ENCODE measurements at regions not wholly inside any gene's neighbourhood (a gene's known extent, or its start where the extent isn't known, plus 50 kb on each side); places are given as distances from the start of the nearest gene placed in this dataset.
"Not testable (repeated sequence)": the region's sequence is repeated elsewhere in the genome, so short reads cannot be mapped to it uniquely, and the experiment has no call there.

GRCh38 chr15:91357486-91357885, 257.4 kb downstream of the SV2B start:
- no peaks in the 10 kb centered on the region for H3K36me3 ChIP-seq (ENCODE audit: control insufficient read depth in 2 of 2, extremely low read depth in 1 of 2, insufficient read depth in 2 of 2, low read length in 2 of 2)
- no peak for DNase-seq (ENCODE audit: low read depth, low spot score)
- no peak overlapping the region for H3K9ac ChIP-seq (ENCODE audit: control insufficient read depth, extremely low read depth, insufficient read depth, low read length)
- H3K9me1 ChIP-seq (ENCODE audit: control insufficient read depth, extremely low read depth, insufficient read depth, low read length) = no peaks in the 10 kb centered on the region
- no peaks in the 10 kb centered on the region for H3K4me1 ChIP-seq (ENCODE audit: control insufficient read depth, extremely low read depth, insufficient read depth, low read length)
- no peak overlapping the region for H3K27ac ChIP-seq (ENCODE audit: control insufficient read depth, insufficient read depth, low read length)
- H3K4me3 ChIP-seq (ENCODE audit: control insufficient read depth in 2 of 3, extremely low read depth in 1 of 3, insufficient read depth in 2 of 3, low read depth in 1 of 3, low read length in 3 of 3) = no peak overlapping the region
- no peak for FAIRE-seq
- no peak for TF ChIP-seq CTCF (optimal IDR thresholded peaks at IDR 0.05 in 1 of 3, IDR thresholded peaks at IDR 0.05 in 1 of 3, conservative IDR thresholded peaks at IDR 0.05 in 1 of 3; ENCODE audit: extremely low read depth in 1 of 3, insufficient read depth in 2 of 3, low read length in 3 of 3)
- TF ChIP-seq EZH2 (IDR thresholded peaks at IDR 0.05; ENCODE audit: low read length) = no peak
- H3K79me2 ChIP-seq (ENCODE audit: control insufficient read depth, insufficient read depth, low read length) = no peaks in the 10 kb centered on the region
- dilution Hi-C loops (cut with MboI; ENCODE audit: extremely low pct_ligation_motif_present, low sequenced_read_pairs) = no loop called here
- H3K4me2 ChIP-seq (ENCODE audit: control insufficient read depth, extremely low read depth, insufficient read depth, low read depth, low read length) = no peak overlapping the region
- no peaks in the 10 kb centered on the region for H3K27me3 ChIP-seq (ENCODE audit: control insufficient read depth, extremely low read depth, insufficient read depth, low read length)
- no peak overlapping the region for H2AFZ ChIP-seq (ENCODE audit: control insufficient read depth, low read length)
- no peaks in the 10 kb centered on the region for H4K20me1 ChIP-seq (ENCODE audit: control insufficient read depth, extremely low read depth, insufficient read depth, low read length)
- H3K9me3 ChIP-seq (ENCODE audit: control insufficient read depth, low read depth, low read length) = no peaks in the 10 kb centered on the region

GRCh38 chr15:91358405-91358804, 258.3 kb downstream of the SV2B start:
- TF ChIP-seq EZH2 (IDR thresholded peaks at IDR 0.05; ENCODE audit: low read length) = no peak
- TF ChIP-seq CTCF (optimal IDR thresholded peaks at IDR 0.05 in 1 of 3, IDR thresholded peaks at IDR 0.05 in 1 of 3, conservative IDR thresholded peaks at IDR 0.05 in 1 of 3; ENCODE audit: extremely low read depth in 1 of 3, insufficient read depth in 2 of 3, low read length in 3 of 3) = no peak
- Histone ChIP-seq H3K9me3 (ENCODE audit: control insufficient read depth, low read depth, low read length) (no peaks in the 10 kb centered on the region), H3K9me1 (ENCODE audit: control insufficient read depth, extremely low read depth, insufficient read depth, low read length) (no peaks in the 10 kb centered on the region), H3K27me3 (ENCODE audit: control insufficient read depth, extremely low read depth, insufficient read depth, low read length) (no peaks in the 10 kb centered on the region), H3K4me2 (ENCODE audit: control insufficient read depth, extremely low read depth, insufficient read depth, low read depth, low read length) (no peak overlapping the region), H3K36me3 (ENCODE audit: control insufficient read depth in 2 of 2, extremely low read depth in 1 of 2, insufficient read depth in 2 of 2, low read length in 2 of 2) (no peaks in the 10 kb centered on the region), H2AFZ (ENCODE audit: control insufficient read depth, low read length) (no peak overlapping the region), H3K4me3 (ENCODE audit: control insufficient read depth in 2 of 3, extremely low read depth in 1 of 3, insufficient read depth in 2 of 3, low read depth in 1 of 3, low read length in 3 of 3) (no peak overlapping the region), H3K27ac (ENCODE audit: control insufficient read depth, insufficient read depth, low read length) (no peak overlapping the region), H4K20me1 (ENCODE audit: control insufficient read depth, extremely low read depth, insufficient read depth, low read length) (no peaks in the 10 kb centered on the region), H3K4me1 (ENCODE audit: control insufficient read depth, extremely low read depth, insufficient read depth, low read length) (no peaks in the 10 kb centered on the region), H3K9ac (ENCODE audit: control insufficient read depth, extremely low read depth, insufficient read depth, low read length) (no peak overlapping the region), H3K79me2 (ENCODE audit: control insufficient read depth, insufficient read depth, low read length) (no peaks in the 10 kb centered on the region)
- dilution Hi-C loops (cut with MboI; ENCODE audit: extremely low pct_ligation_motif_present, low sequenced_read_pairs) = no loop called here
- FAIRE-seq (no peak), DNase-seq (ENCODE audit: low read depth, low spot score) (no peak)

GRCh38 chr15:91361696-91362095, 261.6 kb downstream of the SV2B start:
- H3K27ac ChIP-seq (ENCODE audit: control insufficient read depth, insufficient read depth, low read length); DNase-seq (ENCODE audit: low read depth, low spot score); H2AFZ ChIP-seq (ENCODE audit: control insufficient read depth, low read length); FAIRE-seq; H3K9me3 ChIP-seq (ENCODE audit: control insufficient read depth, low read depth, low read length); H4K20me1 ChIP-seq (ENCODE audit: control insufficient read depth, extremely low read depth, insufficient read depth, low read length); H3K4me1 ChIP-seq (ENCODE audit: control insufficient read depth, extremely low read depth, insufficient read depth, low read length); H3K79me2 ChIP-seq (ENCODE audit: control insufficient read depth, insufficient read depth, low read length); dilution Hi-C loops (cut with MboI; ENCODE audit: extremely low pct_ligation_motif_present, low sequenced_read_pairs); H3K4me2 ChIP-seq (ENCODE audit: control insufficient read depth, extremely low read depth, insufficient read depth, low read depth, low read length); H3K4me3 ChIP-seq (ENCODE audit: control insufficient read depth in 2 of 3, extremely low read depth in 1 of 3, insufficient read depth in 2 of 3, low read depth in 1 of 3, low read length in 3 of 3); H3K36me3 ChIP-seq (ENCODE audit: control insufficient read depth in 2 of 2, extremely low read depth in 1 of 2, insufficient read depth in 2 of 2, low read length in 2 of 2); H3K9ac ChIP-seq (ENCODE audit: control insufficient read depth, extremely low read depth, insufficient read depth, low read length); H3K27me3 ChIP-seq (ENCODE audit: control insufficient read depth, extremely low read depth, insufficient read depth, low read length); H3K9me1 ChIP-seq (ENCODE audit: control insufficient read depth, extremely low read depth, insufficient read depth, low read length): not testable (repeated sequence)

Measured in keratinocyte (primary cell).